OCI-LY7 (cell line): ENCODE measurements at regions not wholly inside any gene's neighbourhood (a gene's known extent, or its start where the extent isn't known, plus 50 kb on each side); places are given as distances from the start of the nearest gene placed in this dataset.

Experiments
- BruUV-seq: library from RNA; stranded (reverse); fragments of 400-500 nt; replicated peaks from 2 replicates; lab custom pipeline; 2021; lab: Mats Ljungman, UMichigan
- CTCF ChIA-PET: fragments of 300-600 bp; sonication (Branson Sonifier 250); formaldehyde crosslinking; loops from one replicate; lab custom pipeline; 2022; ENCODE audit warnings: antibody characterized with exemption; ENCODE audit not compliant: unreplicated experiment; lab: Charles Lee
- POLR2A ChIA-PET: fragments of 300-600 bp; sonication (Branson Sonifier 250); formaldehyde crosslinking; loops from one replicate; lab custom pipeline; 2022; ENCODE audit warnings: antibody characterized with exemption; lab: Charles Lee
- DNase-seq: peaks from one replicate; pipeline ENCODE4 v3.0.0-alpha.2; 2015; ENCODE audit warnings: low spot score
- H2AFZ ChIP-seq: fragments of 200-600 bp; sonication (generic), shearing (Covaris generic); 2 replicates; pipeline ENCODE4 v1.6.1; 2014; ENCODE audit warnings: mild to moderate bottlenecking, antibody characterized with exemption, low read length, moderate library complexity
- H3K27ac ChIP-seq: fragments of 200-600 bp; sonication (generic); 2 replicates; pipeline ENCODE4 v1.5.1; 2014; ENCODE audit warnings: mixed run types, low read depth, mild to moderate bottlenecking, moderate library complexity, low read length, inconsistent platforms; ENCODE audit not compliant: poor library complexity, severe bottlenecking
- H3K36me3 ChIP-seq: fragments of 200-600 bp; sonication (generic); 2 replicates; pipeline ENCODE4 v1.6.1; 2014; ENCODE audit warnings: mild to moderate bottlenecking, antibody characterized with exemption, low read length, moderate library complexity, mixed read lengths; ENCODE audit not compliant: insufficient read depth
- H3K4me1 ChIP-seq: fragments of 200-600 bp; sonication (generic); 2 replicates; pipeline ENCODE4 v1.5.1; 2014; ENCODE audit warnings: mild to moderate bottlenecking, low read length; ENCODE audit not compliant: insufficient read depth, poor library complexity, severe bottlenecking
- H3K4me2 ChIP-seq: fragments of 200-600 bp; sonication (generic); 2 replicates; pipeline ENCODE4 v1.6.1; 2014; ENCODE audit warnings: mild to moderate bottlenecking, low read length
- H3K4me3 ChIP-seq: fragments of 200-600 bp; sonication (generic); 2 replicates; pipeline ENCODE4 v1.5.1; 2014; ENCODE audit warnings: mild to moderate bottlenecking, low read depth, low read length; ENCODE audit not compliant: poor library complexity, severe bottlenecking
- H3K79me2 ChIP-seq: fragments of 200-600 bp; sonication (generic); 2 replicates; pipeline ENCODE4 v1.6.1; 2016; ENCODE audit warnings: low read depth, mild to moderate bottlenecking, low read length, moderate library complexity, mixed read lengths; ENCODE audit not compliant: insufficient read depth
- H3K9me2 ChIP-seq: fragments of 200-600 bp; sonication (generic); 2 replicates; pipeline ENCODE4 v1.6.1; 2016; ENCODE audit warnings: mild to moderate bottlenecking, low read length, mixed read lengths; ENCODE audit not compliant: insufficient read depth
- H3K9me3 ChIP-seq: fragments of 200-600 bp; sonication (generic); 2 replicates; pipeline ENCODE4 v1.6.1; 2014; ENCODE audit warnings: mild to moderate bottlenecking, mixed run types, low read length, mixed read lengths
- H4K20me1 ChIP-seq: fragments of 200-600 bp; sonication (generic); 2 replicates; pipeline ENCODE4 v1.6.1; 2014; ENCODE audit warnings: mild to moderate bottlenecking, antibody characterized with exemption, low read length, moderate library complexity, mixed read lengths; ENCODE audit not compliant: insufficient read depth
- EZH2phosphoT487 ChIP-seq: fragments of 200-600 bp; sonication (generic); IDR thresholded peaks from 2 replicates; pipeline ENCODE4 v1.6.1; 2018; ENCODE audit warnings: low read depth, borderline replicate concordance, mild to moderate bottlenecking, mixed run types, antibody characterized with exemption, low read length, moderate library complexity, mixed read lengths
- intact Hi-C: fragments of 100-400 bp; cut with micrococcal nuclease; formaldehyde crosslinking; loops from one replicate; pipeline ENCODE4 v1.10.0; 2022; ENCODE audit not compliant: unreplicated experiment
- TF ChIP-seq, protein P1 (sequence below): fragments of 200-600 bp; sonication (generic); conservative IDR thresholded peaks from 2 replicates; pipeline ENCODE4 v1.5.1; 2014; ENCODE audit warnings: mild to moderate bottlenecking, antibody characterized with exemption, low read length, moderate library complexity, mixed read lengths

DNA sequence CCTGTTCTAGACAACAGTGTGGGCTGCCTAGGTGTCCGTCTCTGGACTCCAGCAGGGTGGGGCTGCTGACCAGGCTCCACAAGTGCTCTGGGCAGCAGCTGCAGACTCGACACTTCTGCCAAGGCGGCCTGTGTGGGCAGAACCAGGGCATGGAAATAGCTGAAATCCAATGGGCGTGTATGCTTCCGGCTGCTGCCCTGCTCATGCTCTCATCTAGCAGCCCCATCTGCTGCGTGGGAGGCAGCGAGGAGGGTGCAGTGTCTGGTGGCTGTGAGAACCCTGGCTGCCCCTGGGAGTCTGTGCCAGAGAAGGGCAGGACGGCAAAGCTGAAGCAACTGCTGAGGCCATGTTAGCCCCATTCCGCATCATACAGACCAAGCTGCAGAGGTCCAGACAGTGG is 174.9 kb downstream of the SOX11 start:
- intact Hi-C loops, result no loop called here
- CTCF ChIA-PET, result no interaction called here
- Histone ChIP-seq H3K36me3 (no peaks in the 10 kb centered on the region), H3K4me1 (no peaks in the 10 kb centered on the region), H3K79me2 (no peaks in the 10 kb centered on the region), H4K20me1 (no peaks in the 10 kb centered on the region), H3K4me2 (no peak overlapping the region), H3K9me3 (no peaks in the 10 kb centered on the region), H2AFZ (no peak overlapping the region), H3K9me2 (no peaks in the 10 kb centered on the region), H3K4me3 (no peak overlapping the region), H3K27ac (no peak overlapping the region)
- DNase-seq, result no peak
- TF ChIP-seq EZH2phosphoT487, result no peak
- TF ChIP-seq, protein P1, sequence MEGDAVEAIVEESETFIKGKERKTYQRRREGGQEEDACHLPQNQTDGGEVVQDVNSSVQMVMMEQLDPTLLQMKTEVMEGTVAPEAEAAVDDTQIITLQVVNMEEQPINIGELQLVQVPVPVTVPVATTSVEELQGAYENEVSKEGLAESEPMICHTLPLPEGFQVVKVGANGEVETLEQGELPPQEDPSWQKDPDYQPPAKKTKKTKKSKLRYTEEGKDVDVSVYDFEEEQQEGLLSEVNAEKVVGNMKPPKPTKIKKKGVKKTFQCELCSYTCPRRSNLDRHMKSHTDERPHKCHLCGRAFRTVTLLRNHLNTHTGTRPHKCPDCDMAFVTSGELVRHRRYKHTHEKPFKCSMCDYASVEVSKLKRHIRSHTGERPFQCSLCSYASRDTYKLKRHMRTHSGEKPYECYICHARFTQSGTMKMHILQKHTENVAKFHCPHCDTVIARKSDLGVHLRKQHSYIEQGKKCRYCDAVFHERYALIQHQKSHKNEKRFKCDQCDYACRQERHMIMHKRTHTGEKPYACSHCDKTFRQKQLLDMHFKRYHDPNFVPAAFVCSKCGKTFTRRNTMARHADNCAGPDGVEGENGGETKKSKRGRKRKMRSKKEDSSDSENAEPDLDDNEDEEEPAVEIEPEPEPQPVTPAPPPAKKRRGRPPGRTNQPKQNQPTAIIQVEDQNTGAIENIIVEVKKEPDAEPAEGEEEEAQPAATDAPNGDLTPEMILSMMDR, result no peak
- BruUV-seq, result no TSS peak
- POLR2A ChIA-PET, result no interaction called here

DNA sequence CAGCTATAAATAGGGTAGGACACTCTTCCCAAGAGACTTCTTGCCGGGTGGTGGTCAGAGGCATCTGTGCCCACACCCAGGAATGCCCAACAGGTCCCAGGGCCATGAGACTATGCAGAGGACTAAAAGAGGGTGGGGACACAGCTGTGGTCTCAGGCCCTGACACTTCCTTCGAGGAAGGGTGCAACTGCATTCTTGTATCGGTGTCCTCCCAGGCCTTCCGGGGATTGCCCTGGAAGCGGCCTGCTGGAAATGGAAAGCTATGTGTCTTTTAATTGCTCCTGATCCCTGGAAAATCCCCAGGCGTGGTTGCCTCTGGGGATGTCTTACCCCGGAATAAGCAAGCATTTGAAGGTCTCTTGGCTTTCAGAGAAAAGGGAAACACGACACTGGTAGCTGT is 176.7 kb downstream of the SOX11 start:
- Histone ChIP-seq H3K4me3 (no peak overlapping the region), H3K79me2 (no peaks in the 10 kb centered on the region), H3K36me3 (no peaks in the 10 kb centered on the region), H4K20me1 (no peaks in the 10 kb centered on the region), H3K4me1 (no peaks in the 10 kb centered on the region), H3K9me2 (no peaks in the 10 kb centered on the region), H3K27ac (no peak overlapping the region), H3K4me2 (no peak overlapping the region), H3K9me3 (no peaks in the 10 kb centered on the region), H2AFZ (no peak overlapping the region)
- ChIA-PET POLR2A (no interaction called here), CTCF (no interaction called here)
- BruUV-seq, result no TSS peak
- DNase-seq, result no peak
- no peak for TF ChIP-seq EZH2phosphoT487
- TF ChIP-seq, protein P1, result no peak
- intact Hi-C loops, result no loop called here

DNA sequence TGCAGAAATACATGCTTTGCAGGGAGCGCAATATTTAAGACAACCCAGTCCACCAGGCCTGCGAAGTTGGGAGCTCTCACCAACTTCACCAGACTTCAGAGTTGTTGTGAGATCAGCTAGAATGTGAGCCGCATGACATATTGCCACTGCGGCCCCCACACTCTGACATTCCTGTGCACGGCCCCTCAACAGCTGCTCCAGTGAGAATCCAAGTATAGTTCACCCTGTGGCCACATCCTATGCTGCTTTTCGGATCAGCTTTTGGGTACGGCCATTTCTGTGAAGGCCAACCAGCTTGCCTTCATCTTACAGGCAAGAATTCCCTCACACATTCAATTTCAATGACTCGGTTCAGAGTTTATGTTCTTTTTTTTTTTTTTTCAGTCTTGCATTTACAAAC is 177.8 kb downstream of the SOX11 start:
- no peaks in the 10 kb centered on the region for H3K9me2 ChIP-seq
- no TSS peak for BruUV-seq
- no peak overlapping the region for H2AFZ ChIP-seq
- H3K4me3 ChIP-seq, result no peak overlapping the region
- H3K27ac ChIP-seq, result no peak overlapping the region
- no peaks in the 10 kb centered on the region for H3K36me3 ChIP-seq
- intact Hi-C loops, result no loop called here
- CTCF ChIA-PET, result no interaction called here
- no peaks in the 10 kb centered on the region for H3K79me2 ChIP-seq
- POLR2A ChIA-PET, result interaction anchor here (0.6 to 0.7 kb wide), 3 partner anchors 18 to 279 kb away, joined by 3 read pairs; no protein-coding TSS in a partner anchor
- H3K4me2 ChIP-seq, result no peak overlapping the region
- no peaks in the 10 kb centered on the region for H4K20me1 ChIP-seq
- no peaks in the 10 kb centered on the region for H3K9me3 ChIP-seq
- no peaks in the 10 kb centered on the region for H3K4me1 ChIP-seq
- DNase-seq, result no peak
- no peak for TF ChIP-seq EZH2phosphoT487
- TF ChIP-seq, protein P1, result no peak
